NB4 (cell line): ENCODE measurements at regions not wholly inside any gene's neighbourhood (a gene's known extent, or its start where the extent isn't known, plus 50 kb on each side); places are given as distances from the start of the nearest gene placed in this dataset.

Source experiments
- MYC ChIP-seq: IDR thresholded peaks from 2 replicates; pipeline ENCODE4 v1.6.1; 2011; ENCODE audit warnings: low read depth, low read length
- TF ChIP-seq, protein P1 (sequence below): IDR thresholded peaks from one replicate; pipeline ENCODE4 v1.5.1; 2012; ENCODE audit warnings: low read depth, low read length

DNA sequence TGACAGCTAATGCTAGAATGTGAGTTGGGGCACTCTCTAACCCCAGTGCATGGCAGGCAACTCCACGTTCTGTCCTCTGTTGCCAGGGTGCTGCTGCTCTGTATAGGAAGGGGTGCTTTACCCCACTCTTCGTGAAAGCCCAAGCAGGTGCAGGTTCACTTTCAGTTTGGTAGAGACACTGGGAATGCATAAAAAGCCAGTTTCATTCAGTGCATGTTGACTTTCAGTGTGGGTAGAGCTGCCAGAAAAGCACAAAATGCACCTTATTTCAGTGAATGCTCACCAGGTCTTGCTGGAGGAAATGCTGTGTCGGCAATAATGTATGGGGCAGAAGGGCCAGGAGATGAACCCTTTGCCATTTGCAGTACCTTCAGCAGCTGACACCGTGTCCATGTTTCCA is 62.1 kb upstream of the ADGRB3 start:
- TF ChIP-seq MYC = no peak
- TF ChIP-seq, protein P1, sequence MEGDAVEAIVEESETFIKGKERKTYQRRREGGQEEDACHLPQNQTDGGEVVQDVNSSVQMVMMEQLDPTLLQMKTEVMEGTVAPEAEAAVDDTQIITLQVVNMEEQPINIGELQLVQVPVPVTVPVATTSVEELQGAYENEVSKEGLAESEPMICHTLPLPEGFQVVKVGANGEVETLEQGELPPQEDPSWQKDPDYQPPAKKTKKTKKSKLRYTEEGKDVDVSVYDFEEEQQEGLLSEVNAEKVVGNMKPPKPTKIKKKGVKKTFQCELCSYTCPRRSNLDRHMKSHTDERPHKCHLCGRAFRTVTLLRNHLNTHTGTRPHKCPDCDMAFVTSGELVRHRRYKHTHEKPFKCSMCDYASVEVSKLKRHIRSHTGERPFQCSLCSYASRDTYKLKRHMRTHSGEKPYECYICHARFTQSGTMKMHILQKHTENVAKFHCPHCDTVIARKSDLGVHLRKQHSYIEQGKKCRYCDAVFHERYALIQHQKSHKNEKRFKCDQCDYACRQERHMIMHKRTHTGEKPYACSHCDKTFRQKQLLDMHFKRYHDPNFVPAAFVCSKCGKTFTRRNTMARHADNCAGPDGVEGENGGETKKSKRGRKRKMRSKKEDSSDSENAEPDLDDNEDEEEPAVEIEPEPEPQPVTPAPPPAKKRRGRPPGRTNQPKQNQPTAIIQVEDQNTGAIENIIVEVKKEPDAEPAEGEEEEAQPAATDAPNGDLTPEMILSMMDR = no peak
